ENCODE measurements at regions not wholly inside any gene's neighbourhood (a gene's known extent, or its start where the extent isn't known, plus 50 kb on each side); places are given as distances from the start of the nearest gene placed in this dataset.
"Not testable (repeated sequence)": the region's sequence is repeated elsewhere in the genome, so short reads cannot be mapped to it uniquely, and the experiment has no call there.

DNA sequence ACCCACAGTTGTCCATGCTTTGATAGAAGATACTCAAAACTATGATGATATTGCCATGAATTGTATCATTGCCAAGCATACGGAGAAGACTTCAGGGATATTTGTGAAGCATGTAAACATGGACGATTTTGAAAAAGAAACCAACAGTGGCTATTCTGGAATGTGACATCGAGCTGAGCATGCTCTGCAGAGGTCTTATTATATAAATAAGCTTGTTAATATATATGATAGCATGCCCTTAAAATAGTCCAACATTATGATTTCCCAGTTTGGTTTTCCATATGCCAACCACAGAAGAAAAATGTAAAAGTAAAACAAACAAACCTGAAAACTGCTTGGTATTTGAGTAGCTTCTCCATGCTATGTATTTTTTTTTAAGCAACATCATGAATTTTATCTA, 159.1 kb downstream of the LNPK start:
- Mint-ChIP-seq H3K4me3 (no peak overlapping the region), H3K27me3 (peaks cover 7% of the 10 kb centered on the region), H3K27ac (no peak overlapping the region), H3K4me1 (no peaks in the 10 kb centered on the region), H3K36me3 (no peaks in the 10 kb centered on the region), H3K9me3 (peaks cover 0 to 2% (median 0%) of the 10 kb centered on the region in 7 donors)
- Histone ChIP-seq H3K9me3 (ENCODE audit: control insufficient read depth in 2 of 2, low read length in 2 of 2) (no peaks in the 10 kb centered on the region), H3K27ac (ENCODE audit: insufficient read depth, low read length, poor library complexity, severe bottlenecking) (no peak overlapping the region), H3K4me3 (ENCODE audit: low read depth, low read length) (no peak overlapping the region), H3K27me3 (ENCODE audit: control insufficient read depth, insufficient read depth, low read length) (peaks cover 3% of the 10 kb centered on the region), H3K36me3 (ENCODE audit: control insufficient read depth, insufficient read depth, low read length) (no peaks in the 10 kb centered on the region), H3K4me1 (ENCODE audit: control insufficient read depth, insufficient read depth, low read length, poor library complexity, severe bottlenecking) (no peaks in the 10 kb centered on the region)
- ATAC-seq (ENCODE audit: low read depth in 2 of 2), result no peak
- DNase-seq, result no peak

DNA sequence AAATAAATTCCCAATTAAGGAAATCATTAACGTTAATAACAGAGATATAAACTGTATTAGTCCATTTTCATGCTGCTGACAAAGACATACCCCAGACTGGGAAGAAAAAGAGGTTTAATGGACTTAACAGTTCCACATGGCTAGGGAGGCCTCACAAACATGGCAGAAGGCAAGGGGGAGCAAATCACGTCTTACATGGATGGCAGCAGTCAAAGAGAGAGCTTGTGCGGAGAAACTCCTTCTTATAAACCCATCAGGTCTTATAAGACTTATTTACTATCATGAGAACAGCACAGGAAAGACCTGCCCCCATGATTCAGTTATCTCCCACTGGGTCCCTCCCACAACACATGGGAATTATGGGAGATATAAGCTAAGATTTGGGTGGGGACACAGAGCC, 161.3 kb downstream of the LNPK start:
- not testable (repeated sequence) for H3K36me3 ChIP-seq (ENCODE audit: control insufficient read depth, insufficient read depth, low read length); H3K4me1 Mint-ChIP-seq; H3K27ac Mint-ChIP-seq; H3K9me3 ChIP-seq (ENCODE audit: control insufficient read depth in 2 of 2, low read length in 2 of 2); H3K36me3 Mint-ChIP-seq; H3K4me1 ChIP-seq (ENCODE audit: control insufficient read depth, insufficient read depth, low read length, poor library complexity, severe bottlenecking); H3K27ac ChIP-seq (ENCODE audit: insufficient read depth, low read length, poor library complexity, severe bottlenecking); ATAC-seq (ENCODE audit: low read depth in 2 of 2); H3K27me3 ChIP-seq (ENCODE audit: control insufficient read depth, insufficient read depth, low read length); H3K9me3 Mint-ChIP-seq; H3K4me3 ChIP-seq (ENCODE audit: low read depth, low read length); H3K27me3 Mint-ChIP-seq; DNase-seq; H3K4me3 Mint-ChIP-seq

DNA sequence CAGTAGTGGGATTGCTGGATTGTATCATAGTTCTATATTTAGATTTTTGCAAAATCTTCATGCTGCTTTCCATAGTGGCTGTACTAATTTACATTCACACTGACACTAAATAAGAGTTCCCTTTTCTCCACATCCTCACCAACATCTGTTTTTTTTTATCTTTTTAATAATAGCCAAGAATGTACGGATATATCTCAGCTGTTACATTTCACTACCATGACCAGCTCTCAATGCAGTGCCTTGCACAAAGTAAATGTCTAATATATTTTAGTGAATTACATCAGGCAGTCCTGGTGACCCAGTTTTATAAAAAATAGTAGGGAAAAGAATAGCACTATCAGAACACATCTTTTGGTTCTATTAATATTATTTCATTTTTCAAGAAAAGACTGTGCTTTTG, 161.8 kb downstream of the LNPK start:
- Histone ChIP-seq H3K27ac (ENCODE audit: insufficient read depth, low read length, poor library complexity, severe bottlenecking) (no peak overlapping the region), H3K4me1 (ENCODE audit: control insufficient read depth, insufficient read depth, low read length, poor library complexity, severe bottlenecking) (no peaks in the 10 kb centered on the region), H3K36me3 (ENCODE audit: control insufficient read depth, insufficient read depth, low read length) (no peaks in the 10 kb centered on the region), H3K27me3 (ENCODE audit: control insufficient read depth, insufficient read depth, low read length) (no peaks in the 10 kb centered on the region), H3K9me3 (ENCODE audit: control insufficient read depth in 2 of 2, low read length in 2 of 2) (no peaks in the 10 kb centered on the region), H3K4me3 (ENCODE audit: low read depth, low read length) (no peak overlapping the region)
- ATAC-seq (ENCODE audit: low read depth in 2 of 2) (no peak), DNase-seq (no peak)
- Mint-ChIP-seq H3K4me1 (no peaks in the 10 kb centered on the region), H3K9me3 (peaks cover 0 to 2% (median 0%) of the 10 kb centered on the region in 7 donors), H3K27me3 (peaks cover 7% of the 10 kb centered on the region), H3K36me3 (no peaks in the 10 kb centered on the region), H3K27ac (no peak overlapping the region), H3K4me3 (no peak overlapping the region)

DNA sequence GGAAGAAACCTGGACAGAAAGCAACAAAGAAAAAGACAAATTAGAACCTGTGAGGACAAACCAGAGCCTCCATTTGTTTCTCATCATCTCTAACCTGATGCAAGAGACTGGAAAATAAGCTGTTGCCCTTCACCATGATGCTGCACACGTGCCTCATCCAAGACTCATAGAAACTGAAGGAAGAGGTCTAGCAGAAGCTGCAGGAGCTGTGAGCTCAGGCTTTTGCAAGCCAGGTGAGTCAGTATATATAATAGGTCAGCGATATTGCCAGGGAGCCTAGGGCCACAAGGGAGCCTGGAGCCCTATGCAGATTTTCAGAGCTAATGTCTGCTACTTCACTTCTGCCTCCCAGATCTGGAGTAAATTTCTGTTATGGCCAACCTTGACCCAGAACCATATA, 163.1 kb downstream of the LNPK start:
- DNase-seq (no peak), ATAC-seq (ENCODE audit: low read depth in 2 of 2) (no peak)
- H3K9me3 ChIP-seq (ENCODE audit: control insufficient read depth in 2 of 2, low read length in 2 of 2), result no peaks in the 10 kb centered on the region
- H3K4me1 Mint-ChIP-seq, result no peaks in the 10 kb centered on the region
- no peak overlapping the region for H3K4me3 ChIP-seq (ENCODE audit: low read depth, low read length)
- H3K36me3 ChIP-seq (ENCODE audit: control insufficient read depth, insufficient read depth, low read length), result no peaks in the 10 kb centered on the region
- no peak overlapping the region for H3K27ac ChIP-seq (ENCODE audit: insufficient read depth, low read length, poor library complexity, severe bottlenecking)
- no peak overlapping the region for H3K27ac Mint-ChIP-seq
- no peak overlapping the region for H3K4me3 Mint-ChIP-seq
- H3K4me1 ChIP-seq (ENCODE audit: control insufficient read depth, insufficient read depth, low read length, poor library complexity, severe bottlenecking), result no peaks in the 10 kb centered on the region
- no peaks in the 10 kb centered on the region for H3K36me3 Mint-ChIP-seq
- no peaks in the 10 kb centered on the region for H3K27me3 ChIP-seq (ENCODE audit: control insufficient read depth, insufficient read depth, low read length)
- H3K27me3 Mint-ChIP-seq, result peaks cover 3% of the 10 kb centered on the region
- H3K9me3 Mint-ChIP-seq, result peaks cover 0 to 2% (median 0%) of the 10 kb centered on the region in 7 donors

DNA sequence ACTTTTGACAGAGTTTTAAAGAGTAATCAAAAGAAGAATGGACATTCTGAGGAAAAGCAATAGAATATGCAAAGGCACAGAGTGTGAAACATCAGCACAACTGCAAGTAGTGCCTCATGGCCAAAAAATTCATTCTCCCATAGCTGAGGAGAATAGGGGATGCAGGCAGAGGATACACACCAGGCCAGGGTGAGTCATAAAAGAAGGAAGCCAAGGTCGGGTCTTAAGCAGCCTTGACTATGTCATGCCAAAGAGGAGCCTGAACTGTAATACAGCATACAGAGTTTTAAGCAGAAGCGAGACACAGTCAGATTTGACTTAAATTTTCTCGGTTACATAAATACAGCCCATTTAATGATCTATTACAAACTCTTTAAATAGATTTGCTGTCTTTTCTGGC, 165.0 kb downstream of the LNPK start:
- Mint-ChIP-seq H3K4me3 (no peak overlapping the region), H3K36me3 (no peaks in the 10 kb centered on the region), H3K27ac (no peak overlapping the region)

DNA sequence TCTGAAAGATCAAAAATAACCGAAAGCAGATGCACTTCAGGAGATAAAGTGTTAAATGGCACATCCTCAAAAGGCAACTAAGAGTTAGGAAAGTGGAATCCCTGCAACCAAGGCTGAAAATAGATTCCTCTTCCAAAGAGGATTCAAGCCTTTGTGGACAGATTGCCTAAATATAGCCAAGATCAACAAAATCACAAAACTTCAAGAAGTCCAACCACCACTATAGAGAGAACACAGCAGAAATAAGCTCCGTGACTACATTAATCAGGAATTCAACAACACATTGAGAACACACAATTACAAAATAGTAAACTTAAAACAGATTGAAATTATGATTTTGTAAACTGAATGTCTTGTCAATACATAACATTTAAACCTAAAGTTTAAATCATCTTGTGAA, 165.7 kb downstream of the LNPK start:
- DNase-seq (no peak), ATAC-seq (ENCODE audit: low read depth in 2 of 2) (no peak)
- H3K4me1 Mint-ChIP-seq, result no peaks in the 10 kb centered on the region
- H3K4me3 ChIP-seq (ENCODE audit: low read depth, low read length), result no peak overlapping the region
- no peaks in the 10 kb centered on the region for H3K36me3 ChIP-seq (ENCODE audit: control insufficient read depth, insufficient read depth, low read length)
- H3K4me3 Mint-ChIP-seq, result no peak overlapping the region
- peaks cover 0 to 2% (median 0%) of the 10 kb centered on the region in 7 donors for H3K9me3 Mint-ChIP-seq
- H3K9me3 ChIP-seq (ENCODE audit: control insufficient read depth in 2 of 2, low read length in 2 of 2), result no peaks in the 10 kb centered on the region
- H3K27me3 ChIP-seq (ENCODE audit: control insufficient read depth, insufficient read depth, low read length), result no peaks in the 10 kb centered on the region
- no peak overlapping the region for H3K27ac Mint-ChIP-seq
- H3K27ac ChIP-seq (ENCODE audit: insufficient read depth, low read length, poor library complexity, severe bottlenecking), result no peak overlapping the region
- H3K36me3 Mint-ChIP-seq, result no peaks in the 10 kb centered on the region
- no peaks in the 10 kb centered on the region for H3K27me3 Mint-ChIP-seq
- no peaks in the 10 kb centered on the region for H3K4me1 ChIP-seq (ENCODE audit: control insufficient read depth, insufficient read depth, low read length, poor library complexity, severe bottlenecking)

More for the DNA sequence above, 165.0 kb downstream of the LNPK start:
- DNase-seq (no peak), ATAC-seq (ENCODE audit: low read depth in 2 of 2) (no peak)
- Histone ChIP-seq H3K9me3 (ENCODE audit: control insufficient read depth in 2 of 2, low read length in 2 of 2) (no peaks in the 10 kb centered on the region), H3K27ac (ENCODE audit: insufficient read depth, low read length, poor library complexity, severe bottlenecking) (no peak overlapping the region), H3K27me3 (ENCODE audit: control insufficient read depth, insufficient read depth, low read length) (no peaks in the 10 kb centered on the region), H3K36me3 (ENCODE audit: control insufficient read depth, insufficient read depth, low read length) (no peaks in the 10 kb centered on the region), H3K4me1 (ENCODE audit: control insufficient read depth, insufficient read depth, low read length, poor library complexity, severe bottlenecking) (no peaks in the 10 kb centered on the region), H3K4me3 (ENCODE audit: low read depth, low read length) (no peak overlapping the region)
- Mint-ChIP-seq H3K9me3 (peaks cover 0 to 2% (median 0%) of the 10 kb centered on the region in 7 donors), H3K4me1 (no peaks in the 10 kb centered on the region), H3K27me3 (no peaks in the 10 kb centered on the region)

DNA sequence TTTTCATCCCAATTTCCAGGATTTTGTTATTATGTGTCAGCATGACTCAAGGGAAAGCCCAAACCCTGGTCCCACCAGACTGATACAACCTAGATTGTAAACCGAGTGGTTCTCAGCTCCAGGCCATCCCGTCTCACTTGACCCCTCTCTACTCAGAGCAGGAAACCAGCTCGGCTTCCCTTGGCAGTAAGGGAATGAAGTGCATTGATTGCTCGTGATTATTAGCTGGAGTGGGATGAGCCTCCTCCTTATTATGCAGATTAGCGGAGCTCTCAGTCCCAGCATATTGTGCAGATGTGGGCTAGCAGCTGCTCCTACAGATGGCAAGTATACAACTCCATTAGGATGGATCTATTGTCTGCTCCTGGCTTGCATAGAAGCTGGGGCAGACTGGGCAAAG, 167.6 kb downstream of the LNPK start:
- DNase-seq, result no peak
- peaks cover 5% of the 10 kb centered on the region for H3K27me3 Mint-ChIP-seq
- peaks cover 0 to 2% (median 0%) of the 10 kb centered on the region in 7 donors for H3K9me3 Mint-ChIP-seq
- H3K4me3 Mint-ChIP-seq, result no peak overlapping the region
- no peak overlapping the region for H3K27ac Mint-ChIP-seq
- no peak overlapping the region for H3K27ac ChIP-seq (ENCODE audit: insufficient read depth, low read length, poor library complexity, severe bottlenecking)
- no peak overlapping the region for H3K4me3 ChIP-seq (ENCODE audit: low read depth, low read length)
- peaks cover 4% of the 10 kb centered on the region for H3K27me3 ChIP-seq (ENCODE audit: control insufficient read depth, insufficient read depth, low read length)
- H3K9me3 ChIP-seq (ENCODE audit: control insufficient read depth in 2 of 2, low read length in 2 of 2), result no peaks in the 10 kb centered on the region
- H3K4me1 Mint-ChIP-seq, result no peaks in the 10 kb centered on the region
- no peaks in the 10 kb centered on the region for H3K36me3 ChIP-seq (ENCODE audit: control insufficient read depth, insufficient read depth, low read length)
- no peak for ATAC-seq (ENCODE audit: low read depth in 2 of 2)
- H3K36me3 Mint-ChIP-seq, result no peaks in the 10 kb centered on the region
- no peaks in the 10 kb centered on the region for H3K4me1 ChIP-seq (ENCODE audit: control insufficient read depth, insufficient read depth, low read length, poor library complexity, severe bottlenecking)

DNA sequence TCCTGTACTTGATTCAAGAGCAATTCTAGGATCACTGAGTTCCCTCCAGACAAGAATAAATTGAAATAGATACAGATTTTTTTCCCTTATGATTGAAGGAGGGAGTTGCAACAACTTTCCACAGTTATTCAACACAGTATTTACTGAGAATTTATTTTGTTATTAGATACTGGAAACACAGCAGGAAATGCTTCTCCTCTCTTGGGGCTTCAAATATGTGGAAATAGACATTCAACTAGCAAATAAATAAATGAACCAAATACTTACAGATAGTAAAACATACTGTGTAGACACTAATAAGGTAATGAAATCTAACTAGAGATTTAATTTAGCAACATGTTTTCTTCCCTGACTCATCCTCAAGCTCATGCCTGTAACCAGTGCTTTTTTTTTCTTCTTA, 169.2 kb downstream of the LNPK start:
- Histone ChIP-seq H3K27ac (ENCODE audit: insufficient read depth, low read length, poor library complexity, severe bottlenecking) (no peak overlapping the region), H3K4me1 (ENCODE audit: control insufficient read depth, insufficient read depth, low read length, poor library complexity, severe bottlenecking) (no peaks in the 10 kb centered on the region), H3K4me3 (ENCODE audit: low read depth, low read length) (no peak overlapping the region), H3K9me3 (ENCODE audit: control insufficient read depth in 2 of 2, low read length in 2 of 2) (no peaks in the 10 kb centered on the region), H3K36me3 (ENCODE audit: control insufficient read depth, insufficient read depth, low read length) (no peaks in the 10 kb centered on the region), H3K27me3 (ENCODE audit: control insufficient read depth, insufficient read depth, low read length) (peaks cover 4% of the 10 kb centered on the region)
- no peak overlapping the region for H3K4me3 Mint-ChIP-seq
- no peak overlapping the region for H3K27ac Mint-ChIP-seq
- H3K4me1 Mint-ChIP-seq, result no peaks in the 10 kb centered on the region
- DNase-seq, result no peak
- no peak for ATAC-seq (ENCODE audit: low read depth in 2 of 2)
- H3K36me3 Mint-ChIP-seq, result no peaks in the 10 kb centered on the region
- peaks cover 0 to 2% (median 0%) of the 10 kb centered on the region in 7 donors for H3K9me3 Mint-ChIP-seq
- H3K27me3 Mint-ChIP-seq, result peaks cover 5% of the 10 kb centered on the region

Data from CD4-positive, CD25-positive, alpha-beta regulatory T cell (primary cell).